Prostate gland (tissue), 2 donors: ENCODE measurements at regions not wholly inside any gene's neighbourhood (a gene's known extent, or its start where the extent isn't known, plus 50 kb on each side); places are given as distances from the start of the nearest gene placed in this dataset.

Experiments used
- DNase-seq: peaks from one replicate; pipeline ENCODE4 v3.0.0-alpha.2; 2019; ENCODE audit warnings: low spot score
- H3K27ac ChIP-seq, 2 donors: fragments of 200-600 bp; sonication (generic); 2 replicates each; pipeline ENCODE4 v1.5.1; 2017 to 2019
- H3K27me3 ChIP-seq: fragments of 200-600 bp; sonication (generic); replicated peaks from 2 replicates; pipeline ENCODE4 v1.5.1; 2019; ENCODE audit not compliant: insufficient read depth
- H3K36me3 ChIP-seq, 2 donors: fragments of 200-600 bp; sonication (generic); 1 replicate in 1 of 2; 2 replicates in 1 of 2; pipeline versions ENCODE4 v1.5.1 to v1.8.1; 2017 to 2019
- H3K4me1 ChIP-seq: fragments of 200-600 bp; sonication (generic); replicated peaks from 2 replicates; pipeline ENCODE4 v1.5.1; 2019
- H3K4me3 ChIP-seq, 2 donors: fragments of 200-600 bp; sonication (generic); 2 replicates each; pipeline ENCODE4 v1.5.1; 2017 to 2019
- H3K9me3 ChIP-seq: fragments of 200-600 bp; sonication (generic); 2 replicates; pipeline ENCODE4 v1.5.1; 2017
- CTCF ChIP-seq, 4 experiments: fragments of 200-600 bp in 2 of 4; fragments of 450-650 bp in 2 of 4; sonication (generic) in 2 of 4; IDR thresholded peaks; 1 replicate in 3 of 4; 2 replicates in 1 of 4; pipeline ENCODE4 v1.5.1; 2016 to 2019; ENCODE audit warnings: antibody characterized with exemption in 4 of 4, mild to moderate bottlenecking in 2 of 4, moderate library complexity in 2 of 4
- POLR2A ChIP-seq: fragments of 450-650 bp; IDR thresholded peaks from one replicate; pipeline ENCODE4 v1.6.1; 2016; ENCODE audit warnings: antibody characterized with exemption, mild to moderate bottlenecking
- POLR2AphosphoS5 ChIP-seq: sonication (generic); formaldehyde crosslinking; IDR thresholded peaks from one replicate; pipeline ENCODE4 v1.6.1; 2017; ENCODE audit warnings: antibody characterized with exemption
- WGBS: methylation state at CpG from one replicate; pipeline ENCODE4 v1.1.5; 2018; 5-methylcytosine and 5-hydroxymethylcytosine counted together
- intact Hi-C: fragments of 100-400 bp; cut with DNase I; formaldehyde crosslinking; loops from one replicate; pipeline ENCODE4 v1.14.2; 2022

GRCh38 chr3:128550113-128550440 lies 57.1 kb upstream of the GATA2 start:
- Histone ChIP-seq H3K36me3 (no peaks in the 10 kb centered on the region), H3K27ac (no peak overlapping the region), H3K9me3 (no peaks in the 10 kb centered on the region), H3K4me1 (no peaks in the 10 kb centered on the region), H3K27me3 (no peaks in the 10 kb centered on the region), H3K4me3 (no peak overlapping the region)
- TF ChIP-seq CTCF (IDR thresholded peaks at IDR 0.05) (no peak), POLR2A (no peak), POLR2AphosphoS5 (no peak)
- intact Hi-C loops = no loop called here
- 90% methylated on average over 2 of the region's 2 CpGs for WGBS
- DNase-seq = no peak

- no peaks in the 10 kb centered on the region for H3K27me3 ChIP-seq
- no peaks in the 10 kb centered on the region for H3K36me3 ChIP-seq
- intact Hi-C loops = no loop called here
- TF ChIP-seq CTCF (IDR thresholded peaks at IDR 0.05) (no peak), POLR2A (no peak), POLR2AphosphoS5 (no peak)
- H3K4me3 ChIP-seq = no peak overlapping the region
- 63% methylated on average over 20 of the region's 20 CpGs for WGBS
- H3K4me1 ChIP-seq = no peaks in the 10 kb centered on the region
- no peaks in the 10 kb centered on the region for H3K9me3 ChIP-seq
- H3K27ac ChIP-seq = no peak overlapping the region
- DNase-seq = no peak
Observed at GRCh38 chr3:128549283-128550112, 56.5 kb upstream of the GATA2 start.

- TF ChIP-seq POLR2AphosphoS5 = no peak
- no peak for TF ChIP-seq POLR2A
- no peak for TF ChIP-seq CTCF (IDR thresholded peaks at IDR 0.05)
- Histone ChIP-seq H3K27ac (no peak overlapping the region), H3K27me3 (no peaks in the 10 kb centered on the region)
Observed at GRCh38 chr3:128548426-128549282, 55.7 kb upstream of the GATA2 start.

GRCh38 chr3:128548021-128548420 lies 55.0 kb upstream of the GATA2 start:
- intact Hi-C loops = no loop called here
- TF ChIP-seq POLR2A (no peak), CTCF (IDR thresholded peaks at IDR 0.05) (no peak), POLR2AphosphoS5 (no peak)
- DNase-seq = no peak

More at GRCh38 chr3:128548426-128549282, 55.7 kb upstream of the GATA2 start:
- Histone ChIP-seq H3K4me1 (no peaks in the 10 kb centered on the region), H3K36me3 (no peaks in the 10 kb centered on the region), H3K9me3 (no peaks in the 10 kb centered on the region), H3K4me3 (no peak overlapping the region)
- DNase-seq = no peak
- intact Hi-C loops = no loop called here
- 54% methylated on average over 6 of the region's 6 CpGs for WGBS

More at GRCh38 chr3:128548021-128548420, 55.0 kb upstream of the GATA2 start:
- no peaks in the 10 kb centered on the region for H3K27me3 ChIP-seq
- no peaks in the 10 kb centered on the region for H3K36me3 ChIP-seq
- H3K9me3 ChIP-seq = no peaks in the 10 kb centered on the region
- H3K4me3 ChIP-seq = no peak overlapping the region
- no peaks in the 10 kb centered on the region for H3K4me1 ChIP-seq
- H3K27ac ChIP-seq = no peak overlapping the region
